ENCODE measurements at regions not wholly inside any gene's neighbourhood (a gene's known extent, or its start where the extent isn't known, plus 50 kb on each side); places are given as distances from the start of the nearest gene placed in this dataset.
"Not testable (repeated sequence)": the region's sequence is repeated elsewhere in the genome, so short reads cannot be mapped to it uniquely, and the experiment has no call there.

DNA sequence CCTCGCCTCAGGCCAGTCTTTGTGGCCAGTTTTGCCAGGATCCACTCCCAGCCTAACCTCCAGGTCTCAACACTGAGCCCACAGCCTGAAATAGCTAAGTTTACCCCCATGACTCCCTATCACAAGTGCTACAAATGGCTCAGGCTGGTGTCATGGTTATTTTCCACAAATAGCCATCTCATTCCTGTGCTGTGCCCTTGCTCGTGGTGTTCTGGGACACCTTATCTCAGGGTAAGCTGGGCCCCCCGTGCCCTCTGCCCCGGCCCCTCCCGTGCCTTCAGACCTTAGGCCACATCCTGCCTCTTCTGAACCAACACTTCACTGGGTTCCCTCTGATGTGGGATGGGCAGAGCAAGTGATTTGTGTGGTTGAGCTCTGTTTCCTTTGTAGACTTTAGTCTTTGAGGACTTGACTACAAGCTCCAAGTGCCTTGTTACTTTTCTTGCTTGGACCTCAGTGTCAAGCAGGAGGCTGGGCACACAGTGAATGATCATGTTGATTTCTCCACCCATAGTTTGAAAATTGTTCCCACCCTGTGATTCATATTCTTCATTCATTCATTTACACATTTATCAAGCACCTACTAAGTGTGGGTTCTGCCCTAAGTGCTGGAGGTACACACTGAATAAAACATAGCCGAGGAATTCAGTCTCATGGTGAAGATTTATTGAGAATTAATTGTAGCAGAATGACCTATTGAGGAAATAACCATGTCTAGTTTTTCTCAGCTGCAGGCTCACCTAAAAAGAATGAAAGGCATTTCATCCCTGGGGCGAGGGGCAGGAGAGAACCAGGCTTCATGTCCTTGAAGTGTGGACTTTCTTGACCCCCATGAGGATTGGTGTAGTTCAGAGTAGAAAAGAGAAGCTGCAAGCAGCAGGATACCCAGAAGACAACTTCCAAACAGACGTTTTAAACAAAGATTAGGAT is 84.5 kb upstream of the CTNNA1 start:
- Histone ChIP-seq H3K4me3 (no peak overlapping the region), H3K4me1 (no peaks in the 10 kb centered on the region), H3K9me3 (no peaks in the 10 kb centered on the region), H3K27me3 (no peaks in the 10 kb centered on the region), H3K27ac (no peak overlapping the region), H3K36me3 (no peaks in the 10 kb centered on the region)
- TF ChIP-seq, protein P1, sequence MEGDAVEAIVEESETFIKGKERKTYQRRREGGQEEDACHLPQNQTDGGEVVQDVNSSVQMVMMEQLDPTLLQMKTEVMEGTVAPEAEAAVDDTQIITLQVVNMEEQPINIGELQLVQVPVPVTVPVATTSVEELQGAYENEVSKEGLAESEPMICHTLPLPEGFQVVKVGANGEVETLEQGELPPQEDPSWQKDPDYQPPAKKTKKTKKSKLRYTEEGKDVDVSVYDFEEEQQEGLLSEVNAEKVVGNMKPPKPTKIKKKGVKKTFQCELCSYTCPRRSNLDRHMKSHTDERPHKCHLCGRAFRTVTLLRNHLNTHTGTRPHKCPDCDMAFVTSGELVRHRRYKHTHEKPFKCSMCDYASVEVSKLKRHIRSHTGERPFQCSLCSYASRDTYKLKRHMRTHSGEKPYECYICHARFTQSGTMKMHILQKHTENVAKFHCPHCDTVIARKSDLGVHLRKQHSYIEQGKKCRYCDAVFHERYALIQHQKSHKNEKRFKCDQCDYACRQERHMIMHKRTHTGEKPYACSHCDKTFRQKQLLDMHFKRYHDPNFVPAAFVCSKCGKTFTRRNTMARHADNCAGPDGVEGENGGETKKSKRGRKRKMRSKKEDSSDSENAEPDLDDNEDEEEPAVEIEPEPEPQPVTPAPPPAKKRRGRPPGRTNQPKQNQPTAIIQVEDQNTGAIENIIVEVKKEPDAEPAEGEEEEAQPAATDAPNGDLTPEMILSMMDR (IDR thresholded peaks at IDR 0.05), result no peak
- intact Hi-C loops (cut with DNase I; ENCODE audit: low total_unique reads), result no loop called here
- DNase-seq, result no peak

DNA sequence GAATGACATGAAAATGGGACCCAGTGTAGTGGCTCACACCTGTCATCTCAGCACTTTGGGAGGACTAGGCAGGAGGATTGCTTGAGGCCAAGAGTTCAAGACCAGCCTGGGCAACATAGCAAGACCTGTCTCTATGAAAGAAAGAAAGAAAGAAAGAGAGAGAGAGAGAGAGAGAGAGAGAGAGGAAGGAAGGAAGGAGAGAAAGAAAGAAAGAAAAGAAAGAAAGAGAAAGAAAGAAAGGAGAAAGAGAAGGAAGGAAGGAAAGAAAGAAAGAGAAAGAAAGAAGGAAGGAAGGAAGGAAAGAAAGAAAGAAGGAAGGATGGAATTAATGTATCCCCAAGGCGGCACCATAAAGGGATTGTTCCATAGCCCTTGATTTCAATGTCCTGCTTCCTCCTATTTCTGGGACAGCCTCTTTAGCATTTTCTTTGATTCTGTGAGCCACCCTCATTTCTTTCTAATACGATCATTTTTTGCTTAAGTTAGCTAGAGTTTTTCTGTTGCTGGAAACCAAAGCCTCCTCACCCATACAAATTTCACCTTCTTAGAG is 85.4 kb upstream of the CTNNA1 start:
- intact Hi-C loops (cut with DNase I; ENCODE audit: low total_unique reads); H3K4me1 ChIP-seq; H3K27ac ChIP-seq; DNase-seq; H3K27me3 ChIP-seq; H3K4me3 ChIP-seq; H3K9me3 ChIP-seq; H3K36me3 ChIP-seq: not testable (repeated sequence)

DNA sequence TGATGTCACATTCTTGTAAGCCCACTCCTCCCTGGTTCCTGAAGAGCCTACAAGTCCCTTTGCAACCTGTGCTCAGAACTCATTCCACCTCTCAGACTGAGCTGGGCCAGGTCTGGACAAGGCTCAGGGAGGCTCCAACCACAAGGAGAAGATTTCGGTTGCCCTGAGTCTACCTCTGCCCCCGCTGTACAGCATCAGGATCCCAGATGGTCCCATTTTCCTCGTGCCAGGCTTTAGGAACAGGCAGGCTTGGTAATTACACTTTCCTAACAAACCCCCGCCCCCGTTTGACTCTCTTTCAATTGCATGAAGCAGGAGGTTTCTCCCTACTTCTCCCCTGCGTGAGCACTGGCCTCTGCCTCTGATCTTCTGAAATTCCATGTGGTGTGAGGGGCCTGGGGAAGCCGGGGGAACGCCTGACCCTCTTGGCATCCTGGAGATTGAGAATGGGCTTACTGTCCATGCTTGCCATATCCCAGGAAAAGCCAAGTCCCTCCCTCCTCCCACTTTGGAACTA is 86.9 kb upstream of the CTNNA1 start:
- Histone ChIP-seq H3K36me3 (no peaks in the 10 kb centered on the region), H3K4me1 (peaks cover 0 to 8% (median 0%) of the 10 kb centered on the region in 4 donors), H3K9me3 (no peaks in the 10 kb centered on the region), H3K27ac (no peak overlapping the region), H3K27me3 (no peaks in the 10 kb centered on the region), H3K4me3 (no peak overlapping the region)
- TF ChIP-seq, protein P1 (IDR thresholded peaks at IDR 0.05), result no peak
- intact Hi-C loops (cut with DNase I; ENCODE audit: low total_unique reads), result no loop called here
- DNase-seq, result no peak

DNA sequence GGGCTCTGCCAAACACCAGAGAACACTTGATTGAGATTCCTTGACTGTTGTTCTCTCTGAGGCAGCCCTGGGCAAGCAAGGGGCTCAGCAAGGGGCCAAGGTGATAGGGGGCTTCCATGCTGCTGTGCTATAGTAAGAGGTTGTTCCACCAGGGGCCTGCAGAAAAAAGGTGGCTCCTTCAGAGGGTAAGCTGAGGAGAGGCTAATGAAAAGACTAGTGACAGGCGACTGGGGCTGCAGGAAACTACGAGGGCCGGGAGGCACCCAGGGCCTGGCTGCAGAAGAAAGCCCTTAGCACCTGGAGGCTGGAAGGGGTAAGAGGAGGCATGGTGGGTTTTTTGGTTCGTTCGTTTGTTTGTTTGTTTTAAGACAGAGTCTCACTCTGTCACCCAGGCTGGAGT is 88.0 kb upstream of the CTNNA1 start:
- Histone ChIP-seq H3K27me3 (no peaks in the 10 kb centered on the region), H3K9me3 (no peaks in the 10 kb centered on the region), H3K27ac (no peak overlapping the region), H3K4me3 (no peak overlapping the region), H3K4me1 (peaks cover 0 to 8% (median 0%) of the 10 kb centered on the region in 4 donors), H3K36me3 (no peaks in the 10 kb centered on the region)
- TF ChIP-seq, protein P1 (IDR thresholded peaks at IDR 0.05), result no peak
- DNase-seq, result no peak
- intact Hi-C loops (cut with DNase I; ENCODE audit: low total_unique reads), result no loop called here

GRCh38 chr5:138664276-138664943 is 88.8 kb upstream of the CTNNA1 start:
- Histone ChIP-seq H3K9me3 (no peaks in the 10 kb centered on the region), H3K27ac (no peak overlapping the region), H3K36me3 (no peaks in the 10 kb centered on the region), H3K27me3 (no peaks in the 10 kb centered on the region), H3K4me3 (no peak overlapping the region), H3K4me1 (peaks cover 0 to 8% (median 0%) of the 10 kb centered on the region in 4 donors)
- intact Hi-C loops (cut with DNase I; ENCODE audit: low total_unique reads), result no loop called here
- DNase-seq, result no peak
- TF ChIP-seq, protein P1 (IDR thresholded peaks at IDR 0.05), result no peak

- intact Hi-C loops (cut with DNase I; ENCODE audit: low total_unique reads), result no loop called here
- Histone ChIP-seq H3K36me3 (no peaks in the 10 kb centered on the region), H3K27me3 (no peaks in the 10 kb centered on the region), H3K9me3 (no peaks in the 10 kb centered on the region), H3K4me3 (no peak overlapping the region), H3K4me1 (peaks cover 0 to 8% (median 0%) of the 10 kb centered on the region in 4 donors), H3K27ac (no peak overlapping the region)
- TF ChIP-seq, protein P1 (IDR thresholded peaks at IDR 0.05), result no peak
- no peak for DNase-seq
Measured at GRCh38 chr5:138663561-138663960, 88.4 kb upstream of the HSPA9 start.

All from tibial artery (tissue), 4 donors.